DND-41 (cell line): ENCODE measurements at regions not wholly inside any gene's neighbourhood (a gene's known extent, or its start where the extent isn't known, plus 50 kb on each side); places are given as distances from the start of the nearest gene placed in this dataset.

Source experiments
- EZH2 ChIP-seq: IDR thresholded peaks from 3 replicates; pipeline ENCODE4 v1.6.1; 2012; ENCODE audit warnings: borderline replicate concordance, low read depth, mild to moderate bottlenecking, moderate library complexity, low read length, inconsistent platforms; ENCODE audit not compliant: severe bottlenecking
- TF ChIP-seq, protein P1 (sequence below): IDR thresholded peaks from 2 replicates; pipeline ENCODE4 v1.5.1; 2012; ENCODE audit warnings: borderline replicate concordance, low read length, moderate library complexity, mild to moderate bottlenecking; ENCODE audit not compliant: poor library complexity, severe bottlenecking; ENCODE audit errors: extremely low read depth

DNA sequence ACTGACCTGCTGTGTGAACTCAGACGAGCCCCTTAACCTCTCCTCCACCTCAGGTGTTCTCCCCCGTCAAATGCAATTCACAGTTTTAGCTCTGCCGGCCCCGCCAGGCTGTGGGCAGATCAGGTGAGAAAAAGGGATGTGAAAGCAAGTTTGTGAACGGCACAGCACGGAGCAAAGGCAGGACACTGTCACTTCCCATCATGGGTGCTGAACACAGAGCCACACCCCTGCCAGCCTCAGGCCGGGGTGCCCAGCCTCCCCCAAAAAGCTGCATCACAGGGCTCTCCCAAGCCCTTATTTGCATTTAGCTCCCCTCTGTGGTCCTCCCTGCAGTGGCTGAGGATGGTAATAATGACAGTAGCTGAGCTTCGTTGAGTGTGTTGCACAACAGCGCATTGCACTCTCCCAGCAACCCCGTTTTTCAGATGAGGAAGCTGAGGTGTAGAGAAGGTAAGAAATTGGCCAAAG lies 88.8 kb upstream of the TNRC6C start:
- TF ChIP-seq, protein P1, sequence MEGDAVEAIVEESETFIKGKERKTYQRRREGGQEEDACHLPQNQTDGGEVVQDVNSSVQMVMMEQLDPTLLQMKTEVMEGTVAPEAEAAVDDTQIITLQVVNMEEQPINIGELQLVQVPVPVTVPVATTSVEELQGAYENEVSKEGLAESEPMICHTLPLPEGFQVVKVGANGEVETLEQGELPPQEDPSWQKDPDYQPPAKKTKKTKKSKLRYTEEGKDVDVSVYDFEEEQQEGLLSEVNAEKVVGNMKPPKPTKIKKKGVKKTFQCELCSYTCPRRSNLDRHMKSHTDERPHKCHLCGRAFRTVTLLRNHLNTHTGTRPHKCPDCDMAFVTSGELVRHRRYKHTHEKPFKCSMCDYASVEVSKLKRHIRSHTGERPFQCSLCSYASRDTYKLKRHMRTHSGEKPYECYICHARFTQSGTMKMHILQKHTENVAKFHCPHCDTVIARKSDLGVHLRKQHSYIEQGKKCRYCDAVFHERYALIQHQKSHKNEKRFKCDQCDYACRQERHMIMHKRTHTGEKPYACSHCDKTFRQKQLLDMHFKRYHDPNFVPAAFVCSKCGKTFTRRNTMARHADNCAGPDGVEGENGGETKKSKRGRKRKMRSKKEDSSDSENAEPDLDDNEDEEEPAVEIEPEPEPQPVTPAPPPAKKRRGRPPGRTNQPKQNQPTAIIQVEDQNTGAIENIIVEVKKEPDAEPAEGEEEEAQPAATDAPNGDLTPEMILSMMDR: no peak
- TF ChIP-seq EZH2: no peak
